Sigmoid colon (tissue), 6 donors: ENCODE measurements at regions not wholly inside any gene's neighbourhood (a gene's known extent, or its start where the extent isn't known, plus 50 kb on each side); places are given as distances from the start of the nearest gene placed in this dataset.

Source experiments
- DNase-seq: peaks from one replicate; pipeline ENCODE4 v3.0.0-alpha.2; 2019
- H3K27ac ChIP-seq, 4 donors: fragments of 200-600 bp; sonication (generic); one replicate each; pipeline ENCODE4 v1.5.1; 2016 to 2019; ENCODE audit warnings: mild to moderate bottlenecking in 1 of 4
- H3K27me3 ChIP-seq, 3 donors: fragments of 200-600 bp; sonication (generic); one replicate each; pipeline ENCODE4 v1.5.1; 2019; ENCODE audit warnings: mild to moderate bottlenecking in 1 of 3
- H3K36me3 ChIP-seq, 4 donors: fragments of 200-600 bp; sonication (generic); one replicate each; pipeline ENCODE4 v1.5.1; 2016 to 2019
- H3K4me1 ChIP-seq, 4 donors: fragments of 200-600 bp; sonication (generic); one replicate each; pipeline ENCODE4 v1.5.1; 2017 to 2019
- H3K4me3 ChIP-seq, 4 donors: fragments of 200-600 bp; sonication (generic); one replicate each; pipeline ENCODE4 v1.5.1; 2017 to 2019; ENCODE audit warnings: mild to moderate bottlenecking in 2 of 4, moderate library complexity in 1 of 4
- H3K9me3 ChIP-seq, 4 donors: fragments of 200-600 bp in 3 of 4; sonication (generic) in 3 of 4; one replicate each; pipeline versions ENCODE4 v1.5.1 to v1.6.1; 2013 to 2019
- CTCF ChIP-seq, 4 experiments: fragments of 450-650 bp in 3 of 4; fragments of 200-600 bp in 1 of 4; IDR thresholded peaks; one replicate each; pipeline ENCODE4 v1.5.1; 2016 to 2019; ENCODE audit warnings: antibody characterized with exemption in 4 of 4, mild to moderate bottlenecking in 3 of 4, moderate library complexity in 2 of 4
- EP300 ChIP-seq, 4 donors: sonication (generic); formaldehyde crosslinking; IDR thresholded peaks; one replicate each; pipeline ENCODE4 v1.6.1; 2017; ENCODE audit warnings: antibody characterized with exemption in 4 of 4
- POLR2A ChIP-seq, 2 donors: fragments of 450-650 bp; IDR thresholded peaks; one replicate each; pipeline ENCODE4 v1.6.1; 2016; ENCODE audit warnings: antibody characterized with exemption in 2 of 2, mild to moderate bottlenecking in 2 of 2, moderate library complexity in 2 of 2
- POLR2AphosphoS5 ChIP-seq, 4 donors: sonication (generic); formaldehyde crosslinking; IDR thresholded peaks; one replicate each; pipeline ENCODE4 v1.6.1; 2017; ENCODE audit warnings: antibody characterized with exemption in 4 of 4
- WGBS, 2 donors: extraction: QIAGEN DNeasy Blood & Tissue Kit; methylation state at CpG; one replicate each; pipeline ENCODE4 v1.1.7; 2013; 5-methylcytosine and 5-hydroxymethylcytosine counted together
- intact Hi-C: fragments of 100-400 bp; cut with DNase I; formaldehyde crosslinking; loops from one replicate; pipeline ENCODE4 v1.15.1; 2023
- donor health status: healthy with polysubstance abuse.
- donor health status: healthy.

- Histone ChIP-seq H3K27me3 (no peaks in the 10 kb centered on the region), H3K9me3 (no peaks in the 10 kb centered on the region), H3K4me3 (no peak overlapping the region), H3K36me3 (no peaks in the 10 kb centered on the region), H3K27ac (no peak overlapping the region), H3K4me1 (no peaks in the 10 kb centered on the region)
- intact Hi-C loops, result no loop called here
- TF ChIP-seq POLR2AphosphoS5 (IDR thresholded peaks at IDR 0.05) (no peak), POLR2A (IDR thresholded peaks at IDR 0.05) (no peak), EP300 (IDR thresholded peaks at IDR 0.05) (no peak), CTCF (IDR thresholded peaks at IDR 0.05) (no peak)
- WGBS, 2 donors, result 46 to 70% methylated on average over 1 of the region's 1 CpG
- no peak for DNase-seq
These were observed 77.2 kb upstream of the CALCR start for GRCh38 chr7:93651603-93652159.

GRCh38 chr7:93646538-93646937, 72.0 kb upstream of the CALCR start:
- H3K36me3 ChIP-seq, result no peaks in the 10 kb centered on the region
- no peak overlapping the region for H3K27ac ChIP-seq
- DNase-seq, result no peak
- no peaks in the 10 kb centered on the region for H3K9me3 ChIP-seq
- TF ChIP-seq POLR2A (IDR thresholded peaks at IDR 0.05) (no peak), POLR2AphosphoS5 (IDR thresholded peaks at IDR 0.05) (no peak), EP300 (IDR thresholded peaks at IDR 0.05) (no peak), CTCF (IDR thresholded peaks at IDR 0.05) (no peak)
- intact Hi-C loops, result no loop called here
- H3K27me3 ChIP-seq, result no peaks in the 10 kb centered on the region
- no peak overlapping the region for H3K4me3 ChIP-seq
- no peaks in the 10 kb centered on the region for H3K4me1 ChIP-seq
- 46 to 94% methylated on average over 1 of the region's 1 CpG for WGBS, 2 donors

- H3K9me3 ChIP-seq, result no peaks in the 10 kb centered on the region
- no peak overlapping the region for H3K27ac ChIP-seq
- TF ChIP-seq EP300 (IDR thresholded peaks at IDR 0.05), result no peak
- no peak for TF ChIP-seq CTCF (IDR thresholded peaks at IDR 0.05)
- TF ChIP-seq POLR2A (IDR thresholded peaks at IDR 0.05), result no peak
- TF ChIP-seq POLR2AphosphoS5 (IDR thresholded peaks at IDR 0.05), result no peak
- no peaks in the 10 kb centered on the region for H3K27me3 ChIP-seq
- intact Hi-C loops, result no loop called here
- H3K4me1 ChIP-seq, result no peaks in the 10 kb centered on the region
- no peaks in the 10 kb centered on the region for H3K36me3 ChIP-seq
- no peak for DNase-seq
- no peak overlapping the region for H3K4me3 ChIP-seq
These were observed 61.8 kb upstream of the CALCR start for GRCh38 chr7:93636276-93636675.

GRCh38 chr7:93632371-93632770, 57.8 kb upstream of the CALCR start:
- Histone ChIP-seq H3K36me3 (no peaks in the 10 kb centered on the region), H3K4me3 (no peak overlapping the region), H3K27me3 (no peaks in the 10 kb centered on the region), H3K4me1 (no peaks in the 10 kb centered on the region), H3K9me3 (no peaks in the 10 kb centered on the region), H3K27ac (no peak overlapping the region)
- intact Hi-C loops, result no loop called here
- TF ChIP-seq POLR2AphosphoS5 (IDR thresholded peaks at IDR 0.05), result no peak
- TF ChIP-seq EP300 (IDR thresholded peaks at IDR 0.05), result no peak
- TF ChIP-seq CTCF (IDR thresholded peaks at IDR 0.05), result no peak
- no peak for TF ChIP-seq POLR2A (IDR thresholded peaks at IDR 0.05)
- DNase-seq, result no peak
- WGBS, 2 donors, result 76 to 89% methylated on average over 1 of the region's 1 CpG

GRCh38 chr7:93629291-93629801, 54.8 kb upstream of the CALCR start:
- TF ChIP-seq POLR2AphosphoS5 (IDR thresholded peaks at IDR 0.05) (no peak), POLR2A (IDR thresholded peaks at IDR 0.05) (no peak), EP300 (IDR thresholded peaks at IDR 0.05) (no peak), CTCF (IDR thresholded peaks at IDR 0.05) (no peak)
- Histone ChIP-seq H3K27me3 (no peaks in the 10 kb centered on the region), H3K36me3 (no peaks in the 10 kb centered on the region), H3K27ac (no peak overlapping the region), H3K9me3 (no peaks in the 10 kb centered on the region), H3K4me1 (no peaks in the 10 kb centered on the region), H3K4me3 (no peak overlapping the region)
- intact Hi-C loops, result no loop called here
- DNase-seq, result no peak
- 39 to 43% methylated on average over 2 of the region's 2 CpGs for WGBS, 2 donors
